ENCODE measurements at regions not wholly inside any gene's neighbourhood (a gene's known extent, or its start where the extent isn't known, plus 50 kb on each side); places are given as distances from the start of the nearest gene placed in this dataset.

DNA sequence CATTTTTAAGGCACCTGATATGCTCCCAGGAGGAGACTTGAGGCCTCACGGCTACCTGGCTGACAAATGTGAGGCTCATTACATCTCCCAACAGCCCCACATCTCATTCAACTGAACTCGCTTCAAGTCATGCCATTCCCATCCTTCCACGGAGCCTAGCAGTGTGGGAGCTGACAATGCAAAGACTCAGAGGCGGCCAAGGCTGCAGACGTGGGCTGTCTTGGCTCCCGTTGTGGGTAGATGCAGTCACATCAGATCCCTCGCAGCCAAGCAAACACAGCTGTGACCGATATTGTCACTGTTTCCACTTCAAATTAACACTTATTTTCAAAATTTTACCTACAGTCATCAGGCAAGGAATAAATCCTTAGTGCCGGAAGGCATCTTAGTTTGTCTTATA, 64.0 kb upstream of the TRIB2 start:
- no TSS peak for BruUV-seq (replicated peaks)
- no peaks in the 10 kb centered on the region for H3K27me3 ChIP-seq (ENCODE audit: insufficient read depth, low read length)
- no peaks in the 10 kb centered on the region for H3K4me1 ChIP-seq (ENCODE audit: control insufficient read depth in 1 of 2, insufficient read depth in 2 of 2, low read length in 2 of 2)
- H4K20me1 ChIP-seq (ENCODE audit: insufficient read depth) = no peaks in the 10 kb centered on the region
- ChIA-PET RAD21 (ENCODE audit: low non-redundant PET in 1 of 2, low total read pairs in 2 of 2, uncharacterized antibody in 2 of 2, unreplicated experiment in 2 of 2) (no interaction called here), CTCF (no interaction called here), POLR2A (no interaction called here)
- no peak for TF ChIP-seq EZH2phosphoT487 (IDR thresholded peaks at IDR 0.05; ENCODE audit: borderline replicate concordance)
- no peak overlapping the region for H3K4me2 ChIP-seq (ENCODE audit: low read length)
- no peak overlapping the region for H3K4me3 ChIP-seq (replicated peaks in 1 of 2; ENCODE audit: low read depth in 1 of 2, low read length in 2 of 2)
- intact Hi-C loops (cut with micrococcal nuclease) = no loop called here
- no peak overlapping the region for H2AFZ ChIP-seq (ENCODE audit: low read depth, low read length, poor library complexity, severe bottlenecking)
- no peak overlapping the region for H3K9ac ChIP-seq (ENCODE audit: low read length)
- H3K36me3 ChIP-seq (ENCODE audit: control insufficient read depth in 1 of 2, insufficient read depth in 2 of 2, low read length in 2 of 2) = no peaks in the 10 kb centered on the region
- H3K9me2 ChIP-seq (ENCODE audit: insufficient read depth) = no peaks in the 10 kb centered on the region
- H3K27ac ChIP-seq (ENCODE audit: low read depth, low read length) = no peak overlapping the region
- H3K79me2 ChIP-seq (ENCODE audit: insufficient read depth, low read length) = no peaks in the 10 kb centered on the region
- DNase-seq (ENCODE audit: low read depth, low spot score) (no peak), ATAC-seq (no peak)
- no peaks in the 10 kb centered on the region for H3K9me3 ChIP-seq (ENCODE audit: control insufficient read depth in 1 of 2, insufficient read depth in 1 of 2, low read depth in 1 of 2, low read length in 2 of 2)

- no peaks in the 10 kb centered on the region for H3K4me1 ChIP-seq (ENCODE audit: control insufficient read depth in 1 of 2, insufficient read depth in 2 of 2, low read length in 2 of 2)
- no peak for TF ChIP-seq EZH2 (IDR thresholded peaks at IDR 0.05)
- no peak for TF ChIP-seq EGR1 (IDR thresholded peaks at IDR 0.05; ENCODE audit: low read depth)
- no peak for TF ChIP-seq ZFX (IDR thresholded peaks at IDR 0.05)
- no peak for TF ChIP-seq SIN3A (IDR thresholded peaks at IDR 0.05; ENCODE audit: low read depth)
- TF ChIP-seq ZNF274 (IDR thresholded peaks at IDR 0.05; ENCODE audit: low read depth, low read length) = no peak
- no peak for TF ChIP-seq CBX3 (IDR thresholded peaks at IDR 0.05; ENCODE audit: low read depth)
- no peak for TF ChIP-seq ZBTB33 (IDR thresholded peaks at IDR 0.05; ENCODE audit: extremely low read depth, insufficient replicate concordance, low read length)
- TF ChIP-seq POLR2AphosphoS5 (IDR thresholded peaks at IDR 0.05; ENCODE audit: low read depth, low read length) = no peak
- no peak for TF ChIP-seq EZH2phosphoT487 (IDR thresholded peaks at IDR 0.05; ENCODE audit: borderline replicate concordance)
- no peak for TF ChIP-seq MAX (IDR thresholded peaks at IDR 0.05)
- TF ChIP-seq YY1 (IDR thresholded peaks at IDR 0.05; ENCODE audit: extremely low read depth, insufficient replicate concordance, low read depth, low read length) = no peak
- TF ChIP-seq, protein P1, sequence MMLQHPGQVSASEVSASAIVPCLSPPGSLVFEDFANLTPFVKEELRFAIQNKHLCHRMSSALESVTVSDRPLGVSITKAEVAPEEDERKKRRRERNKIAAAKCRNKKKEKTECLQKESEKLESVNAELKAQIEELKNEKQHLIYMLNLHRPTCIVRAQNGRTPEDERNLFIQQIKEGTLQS (IDR thresholded peaks at IDR 0.05) = no peak
- TF ChIP-seq CEBPB (IDR thresholded peaks at IDR 0.05; ENCODE audit: low read depth) = no peak
- no peak for TF ChIP-seq RAD21 (IDR thresholded peaks at IDR 0.05; ENCODE audit: low read depth)
- no peak for TF ChIP-seq JUND (IDR thresholded peaks at IDR 0.05)
- ChIA-PET POLR2A (no interaction called here), CTCF (no interaction called here), RAD21 (ENCODE audit: low non-redundant PET in 1 of 2, low total read pairs in 2 of 2, uncharacterized antibody in 2 of 2, unreplicated experiment in 2 of 2) (no interaction called here)
- BruUV-seq (replicated peaks) = no TSS peak
- ATAC-seq = no peak
- no peak overlapping the region for H3K27ac ChIP-seq (ENCODE audit: low read depth, low read length)
- no peaks in the 10 kb centered on the region for H3K36me3 ChIP-seq (ENCODE audit: control insufficient read depth in 1 of 2, insufficient read depth in 2 of 2, low read length in 2 of 2)
- no peak overlapping the region for H3K4me2 ChIP-seq (ENCODE audit: low read length)
- H3K9me3 ChIP-seq (ENCODE audit: control insufficient read depth in 1 of 2, insufficient read depth in 1 of 2, low read depth in 1 of 2, low read length in 2 of 2) = no peaks in the 10 kb centered on the region
- no peak overlapping the region for H3K4me3 ChIP-seq (replicated peaks in 1 of 2; ENCODE audit: low read depth in 1 of 2, low read length in 2 of 2)
- no peaks in the 10 kb centered on the region for H4K20me1 ChIP-seq (ENCODE audit: insufficient read depth)
- no peak for DNase-seq (ENCODE audit: low read depth, low spot score)
- no peaks in the 10 kb centered on the region for H3K9me2 ChIP-seq (ENCODE audit: insufficient read depth)
- no peaks in the 10 kb centered on the region for H3K27me3 ChIP-seq (ENCODE audit: insufficient read depth, low read length)
- intact Hi-C loops (cut with micrococcal nuclease) = no loop called here
- no peak overlapping the region for H2AFZ ChIP-seq (ENCODE audit: low read depth, low read length, poor library complexity, severe bottlenecking)
- no peaks in the 10 kb centered on the region for H3K79me2 ChIP-seq (ENCODE audit: insufficient read depth, low read length)
- no peak overlapping the region for H3K9ac ChIP-seq (ENCODE audit: low read length)
Measured at GRCh38 chr2:12657560-12657959, 59.2 kb upstream of the TRIB2 start.
